ENCODE measurements at regions not wholly inside any gene's neighbourhood (a gene's known extent, or its start where the extent isn't known, plus 50 kb on each side); places are given as distances from the start of the nearest gene placed in this dataset.

DNA sequence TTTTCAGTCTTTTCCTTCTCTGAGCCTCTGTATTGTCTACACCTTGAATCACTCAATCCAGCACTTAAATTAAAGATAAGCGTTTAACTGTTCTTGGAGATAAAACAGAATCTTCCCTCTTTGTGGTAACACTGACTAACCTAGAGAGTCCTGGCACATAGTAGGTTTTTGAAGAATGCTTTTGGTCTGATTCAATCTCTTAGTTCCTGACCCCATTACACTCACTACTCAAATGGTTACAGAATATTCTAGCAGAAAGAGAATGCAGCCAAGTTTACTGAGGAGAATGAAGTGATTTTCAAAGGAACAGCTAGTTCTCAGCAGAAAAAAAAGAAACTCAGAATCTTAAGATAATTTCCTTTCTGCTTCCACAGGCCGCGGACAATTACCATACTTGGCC, 309.2 kb upstream of the PRMT6 start:
- Histone ChIP-seq H3K4me1 (ENCODE audit: insufficient read depth) (no peaks in the 10 kb centered on the region), H3K27ac (ENCODE audit: low read depth) (no peak overlapping the region), H3K4me3 (ENCODE audit: low read depth, low read length) (no peak overlapping the region), H3K36me3 (ENCODE audit: insufficient read depth) (no peaks in the 10 kb centered on the region)
- peak; percentile 29 for DNase-seq (ENCODE audit: extremely low spot score)
- WGBS, result 72% methylated on average over 3 of the region's 3 CpGs

DNA sequence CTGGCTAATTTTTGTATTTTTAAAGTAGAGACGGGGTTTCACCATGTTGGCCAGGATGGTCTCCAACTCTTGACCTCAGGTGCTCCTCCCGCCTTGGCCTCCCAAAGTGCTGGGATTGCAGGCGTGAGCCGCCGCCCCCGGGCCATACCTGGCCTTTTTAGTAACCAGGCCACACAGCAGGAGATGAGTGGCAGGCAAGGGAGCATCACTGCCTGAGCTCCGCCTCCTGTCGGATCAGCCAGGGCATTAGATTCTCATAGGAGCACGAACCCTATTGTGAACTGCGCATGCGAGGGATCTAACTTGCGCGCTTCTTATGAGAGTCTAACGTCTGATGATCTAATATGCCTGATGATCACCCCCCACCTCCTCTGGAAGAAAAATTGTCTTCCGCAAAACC, 308.7 kb upstream of the PRMT6 start:
- H3K4me3 ChIP-seq (ENCODE audit: low read depth, low read length), result no peak overlapping the region
- H3K27ac ChIP-seq (ENCODE audit: low read depth), result no peak overlapping the region
- no peaks in the 10 kb centered on the region for H3K4me1 ChIP-seq (ENCODE audit: insufficient read depth)
- DNase-seq (ENCODE audit: extremely low spot score), result no peak
- no peaks in the 10 kb centered on the region for H3K36me3 ChIP-seq (ENCODE audit: insufficient read depth)
- WGBS, result 97% methylated on average over 15 of the region's 15 CpGs

GRCh38 chr1:106748606-106749005, 307.9 kb upstream of the PRMT6 start:
- no peak for DNase-seq (ENCODE audit: extremely low spot score)
- 82% methylated on average over 2 of the region's 2 CpGs for WGBS
- no peak overlapping the region for H3K27ac ChIP-seq (ENCODE audit: low read depth)
- H3K36me3 ChIP-seq (ENCODE audit: insufficient read depth), result no peaks in the 10 kb centered on the region
- H3K4me3 ChIP-seq (ENCODE audit: low read depth, low read length), result no peak overlapping the region
- H3K4me1 ChIP-seq (ENCODE audit: insufficient read depth), result no peaks in the 10 kb centered on the region

- Histone ChIP-seq H3K4me3 (ENCODE audit: low read depth, low read length) (no peak overlapping the region), H3K27ac (ENCODE audit: low read depth) (no peak overlapping the region), H3K4me1 (ENCODE audit: insufficient read depth) (no peaks in the 10 kb centered on the region), H3K36me3 (ENCODE audit: insufficient read depth) (no peaks in the 10 kb centered on the region)
- DNase-seq (ENCODE audit: extremely low spot score), result no peak
- WGBS, result 87% methylated on average over 2 of the region's 2 CpGs
Observed at GRCh38 chr1:106749491-106749890, 307.0 kb upstream of the PRMT6 start.

- WGBS, result 88% methylated on average over 1 of the region's 1 CpG
- no peak overlapping the region for H3K27ac ChIP-seq (ENCODE audit: low read depth)
- DNase-seq (ENCODE audit: extremely low spot score), result no peak
- no peaks in the 10 kb centered on the region for H3K4me1 ChIP-seq (ENCODE audit: insufficient read depth)
- H3K36me3 ChIP-seq (ENCODE audit: insufficient read depth), result no peaks in the 10 kb centered on the region
- H3K4me3 ChIP-seq (ENCODE audit: low read depth, low read length), result no peak overlapping the region
Observed at GRCh38 chr1:106749906-106750305, 306.6 kb upstream of the PRMT6 start.

DNA sequence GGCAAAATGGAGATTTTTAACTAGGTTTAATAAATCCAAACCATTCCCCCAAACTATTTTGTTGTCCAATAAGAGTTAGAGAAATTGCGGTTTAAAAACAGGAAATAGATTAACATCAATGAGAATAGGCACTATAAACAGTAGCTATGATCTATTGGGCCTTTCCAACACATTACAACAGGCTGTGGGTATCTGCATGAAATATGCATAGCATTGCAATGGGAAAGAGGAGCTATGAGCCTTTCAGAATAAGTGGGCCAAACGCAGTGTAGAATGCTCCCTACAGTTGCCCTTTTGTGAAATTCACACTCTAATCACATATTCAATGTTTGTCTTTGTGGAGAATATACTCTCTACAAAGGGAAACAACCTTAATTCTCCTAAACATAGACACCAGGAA, 305.5 kb upstream of the PRMT6 start:
- 81% methylated on average over 2 of the region's 2 CpGs for WGBS
- H3K4me1 ChIP-seq (ENCODE audit: insufficient read depth), result no peaks in the 10 kb centered on the region
- DNase-seq (ENCODE audit: extremely low spot score), result no peak
- no peak overlapping the region for H3K27ac ChIP-seq (ENCODE audit: low read depth)
- no peaks in the 10 kb centered on the region for H3K36me3 ChIP-seq (ENCODE audit: insufficient read depth)
- H3K4me3 ChIP-seq (ENCODE audit: low read depth, low read length), result no peak overlapping the region

- WGBS, result 64% methylated on average over 1 of the region's 1 CpG
- Histone ChIP-seq H3K4me3 (ENCODE audit: low read depth, low read length) (no peak overlapping the region), H3K27ac (ENCODE audit: low read depth) (no peak overlapping the region), H3K4me1 (ENCODE audit: insufficient read depth) (no peaks in the 10 kb centered on the region), H3K36me3 (ENCODE audit: insufficient read depth) (no peaks in the 10 kb centered on the region)
- no peak for DNase-seq (ENCODE audit: extremely low spot score)
Observed at GRCh38 chr1:106753066-106753465, 303.4 kb upstream of the PRMT6 start.

GRCh38 chr1:106754957-106755356, 301.5 kb upstream of the PRMT6 start:
- no peak for DNase-seq (ENCODE audit: extremely low spot score)
- WGBS, result 51% methylated on average over 1 of the region's 1 CpG
- Histone ChIP-seq H3K4me1 (ENCODE audit: insufficient read depth) (no peaks in the 10 kb centered on the region), H3K4me3 (ENCODE audit: low read depth, low read length) (no peak overlapping the region), H3K36me3 (ENCODE audit: insufficient read depth) (no peaks in the 10 kb centered on the region), H3K27ac (ENCODE audit: low read depth) (no peak overlapping the region)

GRCh38 chr1:106755682-106756406, 300.6 kb upstream of the PRMT6 start:
- DNase-seq (ENCODE audit: extremely low spot score), result no peak
- WGBS, result 76% methylated on average over 1 of the region's 1 CpG
- no peaks in the 10 kb centered on the region for H3K4me1 ChIP-seq (ENCODE audit: insufficient read depth)
- no peak overlapping the region for H3K27ac ChIP-seq (ENCODE audit: low read depth)
- no peak overlapping the region for H3K4me3 ChIP-seq (ENCODE audit: low read depth, low read length)
- no peaks in the 10 kb centered on the region for H3K36me3 ChIP-seq (ENCODE audit: insufficient read depth)

GRCh38 chr1:106756752-106757151, 299.7 kb upstream of the PRMT6 start:
- no peak for DNase-seq (ENCODE audit: extremely low spot score)
- Histone ChIP-seq H3K4me1 (ENCODE audit: insufficient read depth) (no peaks in the 10 kb centered on the region), H3K4me3 (ENCODE audit: low read depth, low read length) (no peak overlapping the region), H3K36me3 (ENCODE audit: insufficient read depth) (no peaks in the 10 kb centered on the region), H3K27ac (ENCODE audit: low read depth) (no peak overlapping the region)
- WGBS, result 27% methylated on average over 1 of the region's 1 CpG

GRCh38 chr1:106768077-106768476, 288.4 kb upstream of the PRMT6 start:
- DNase-seq (ENCODE audit: extremely low spot score), result no peak
- Histone ChIP-seq H3K4me3 (ENCODE audit: low read depth, low read length) (no peak overlapping the region), H3K4me1 (ENCODE audit: insufficient read depth) (no peaks in the 10 kb centered on the region), H3K36me3 (ENCODE audit: insufficient read depth) (no peaks in the 10 kb centered on the region), H3K27ac (ENCODE audit: low read depth) (no peak overlapping the region)
- WGBS, result 31% methylated on average over 2 of the region's 2 CpGs

GRCh38 chr1:106768501-106768900, 288.0 kb upstream of the PRMT6 start:
- 58% methylated on average over 2 of the region's 2 CpGs for WGBS
- Histone ChIP-seq H3K27ac (ENCODE audit: low read depth) (no peak overlapping the region), H3K4me1 (ENCODE audit: insufficient read depth) (no peaks in the 10 kb centered on the region), H3K36me3 (ENCODE audit: insufficient read depth) (no peaks in the 10 kb centered on the region), H3K4me3 (ENCODE audit: low read depth, low read length) (no peak overlapping the region)
- no peak for DNase-seq (ENCODE audit: extremely low spot score)

- H3K27ac ChIP-seq (ENCODE audit: low read depth), result no peak overlapping the region
- no peak overlapping the region for H3K4me3 ChIP-seq (ENCODE audit: low read depth, low read length)
- no peaks in the 10 kb centered on the region for H3K36me3 ChIP-seq (ENCODE audit: insufficient read depth)
- DNase-seq (ENCODE audit: extremely low spot score), result no peak
- WGBS, result 90% methylated on average over 2 of the region's 2 CpGs
- H3K4me1 ChIP-seq (ENCODE audit: insufficient read depth), result no peaks in the 10 kb centered on the region
Observed at GRCh38 chr1:106773206-106773605, 283.3 kb upstream of the PRMT6 start.

- Histone ChIP-seq H3K4me3 (ENCODE audit: low read depth, low read length) (no peak overlapping the region), H3K4me1 (ENCODE audit: insufficient read depth) (no peaks in the 10 kb centered on the region), H3K36me3 (ENCODE audit: insufficient read depth) (no peaks in the 10 kb centered on the region), H3K27ac (ENCODE audit: low read depth) (no peak overlapping the region)
- WGBS, result 91% methylated on average over 1 of the region's 1 CpG
- DNase-seq (ENCODE audit: extremely low spot score), result no peak
Observed at GRCh38 chr1:106780066-106780465, 276.4 kb upstream of the PRMT6 start.

Data from urinary bladder (tissue), 3 donors.